B cell (primary cell): ENCODE measurements at regions not wholly inside any gene's neighbourhood (a gene's known extent, or its start where the extent isn't known, plus 50 kb on each side); places are given as distances from the start of the nearest gene placed in this dataset.

ENCODE experiments used
- ATAC-seq: fragments of 200-7000 bp; cut with Tn5 transposase; one replicate; pipeline ENCODE4 v1.10.0; 2021; ENCODE audit warnings: low read depth, mild to moderate bottlenecking, moderate number of reproducible peaks, moderate library complexity
- CTCF ChIA-PET: fragments of 350-600 bp; sonication (Branson Sonifier 250); formaldehyde crosslinking; loops from one replicate; lab custom pipeline; 2021; ENCODE audit warnings: antibody characterized with exemption, inconsistent platforms; lab: Charles Lee
- POLR2A ChIA-PET: fragments of 350-600 bp; sonication (Branson Sonifier 250); formaldehyde crosslinking; loops from one replicate; lab custom pipeline; 2021; ENCODE audit warnings: antibody characterized with exemption; lab: Charles Lee
- DNase-seq: peaks from one replicate; pipeline ENCODE4 v3.0.0; 2013
- H2AFZ ChIP-seq: 2 replicates; pipeline ENCODE4 v1.6.1; 2012; ENCODE audit warnings: mild to moderate bottlenecking, low read depth, low read length; ENCODE audit not compliant: insufficient read depth, poor library complexity, severe bottlenecking
- H3K27ac ChIP-seq, 2 donors: 1 replicate in 1 of 2; 2 replicates in 1 of 2; pipeline ENCODE4 v1.5.1; 2012 to 2013; ENCODE audit warnings: low read length in 2 of 2, mild to moderate bottlenecking in 2 of 2, moderate library complexity in 1 of 2
- H3K27me3 ChIP-seq, 4 experiments: fragments of 200-600 bp in 1 of 4; sonication (generic) in 1 of 4; replicated peaks in 1 of 4; 1 replicate in 2 of 4; 2 replicates in 2 of 4; pipeline versions ENCODE4 v1.6.1 to v1.7.0; 2013 to 2016; ENCODE audit warnings: low read length in 3 of 4, mild to moderate bottlenecking in 2 of 4, mixed read lengths in 1 of 4, moderate library complexity in 1 of 4; ENCODE audit not compliant: insufficient read depth in 4 of 4, control insufficient read depth in 3 of 4; ENCODE audit errors: control extremely low read depth in 1 of 4
- H3K36me3 ChIP-seq, 2 experiments: replicated peaks in 1 of 2; 1 replicate in 1 of 2; 2 replicates in 1 of 2; pipeline versions ENCODE4 v1.6.1 to v1.7.1; 2013; ENCODE audit warnings: low read length in 1 of 2; ENCODE audit not compliant: insufficient read depth in 2 of 2, control insufficient read depth in 1 of 2; ENCODE audit errors: control extremely low read depth in 1 of 2, extremely low read depth in 1 of 2
- H3K4me1 ChIP-seq, 2 donors: fragments of 200-600 bp in 1 of 2; sonication (generic) in 1 of 2; 1 replicate in 1 of 2; 2 replicates in 1 of 2; pipeline versions ENCODE4 v1.5.1 to v1.6.1; 2013 to 2017; ENCODE audit warnings: low read length in 2 of 2; ENCODE audit not compliant: control insufficient read depth in 2 of 2, insufficient read depth in 2 of 2
- H3K4me2 ChIP-seq: replicated peaks from 2 replicates; pipeline ENCODE3; 2012; ENCODE audit warnings: mild to moderate bottlenecking, low read depth, low read length; ENCODE audit not compliant: poor library complexity, severe bottlenecking
- H3K4me3 ChIP-seq, 5 experiments: fragments of 200-600 bp in 1 of 5; sonication (generic) in 1 of 5; 1 replicate in 3 of 5; 2 replicates in 2 of 5; pipeline versions ENCODE4 v1.5.1 to v1.7.0; 2011 to 2016; ENCODE audit warnings: low read length in 4 of 5, mild to moderate bottlenecking in 4 of 5, low read depth in 2 of 5, control low read depth in 1 of 5, moderate library complexity in 1 of 5; ENCODE audit not compliant: insufficient read depth in 1 of 5; ENCODE audit errors: control extremely low read depth in 1 of 5, extremely low read depth in 1 of 5
- H3K79me2 ChIP-seq: fragments of 200-600 bp; sonication (generic); one replicate; pipeline ENCODE4 v1.6.0; 2016; ENCODE audit warnings: low read length; ENCODE audit not compliant: control insufficient read depth, insufficient read depth
- H3K9ac ChIP-seq: fragments of 200-600 bp; sonication (generic); 2 replicates; pipeline ENCODE4 v1.6.1; 2017; ENCODE audit warnings: mild to moderate bottlenecking, low read length, moderate library complexity
- H3K9me3 ChIP-seq, 3 donors: one replicate each; pipeline versions ENCODE4 v1.6.1 to v1.7.1; 2013; ENCODE audit warnings: low read length in 2 of 3; ENCODE audit not compliant: control insufficient read depth in 2 of 3, insufficient read depth in 1 of 3; ENCODE audit errors: control extremely low read depth in 1 of 3
- H4K20me1 ChIP-seq: 2 replicates; pipeline ENCODE4 v1.6.0; 2012; ENCODE audit warnings: mild to moderate bottlenecking, low read length; ENCODE audit not compliant: insufficient read depth, control insufficient read depth, poor library complexity, severe bottlenecking
- H3K27ac Mint-ChIP-seq: one replicate; pipeline ENCODE4 v1.8.0; 2021; ENCODE audit warnings: mixed read lengths
- H3K27me3 Mint-ChIP-seq: one replicate; pipeline ENCODE4 v1.8.0; 2021; ENCODE audit warnings: mixed read lengths
- H3K4me1 Mint-ChIP-seq: one replicate; pipeline ENCODE4 v1.8.0; 2021; ENCODE audit warnings: mixed read lengths
- H3K4me3 Mint-ChIP-seq: one replicate; pipeline ENCODE4 v1.8.0; 2021; ENCODE audit warnings: mixed read lengths
- H3K9me3 Mint-ChIP-seq: one replicate; pipeline ENCODE4 v1.8.0; 2022; ENCODE audit warnings: mixed read lengths; ENCODE audit not compliant: insufficient read depth
- CTCF ChIP-seq: fragments of 200-600 bp; IDR thresholded peaks from one replicate; pipeline ENCODE4 v1.8.0; 2022; ENCODE audit warnings: antibody characterized with exemption, mild to moderate bottlenecking
- EZH2 ChIP-seq: IDR thresholded peaks from 2 replicates; pipeline ENCODE4 v1.6.1; 2012; ENCODE audit warnings: borderline replicate concordance, low read depth, mild to moderate bottlenecking, moderate library complexity, low read length; ENCODE audit not compliant: insufficient read depth, poor library complexity, severe bottlenecking
- WGBS: methylation state at CpG from one replicate; pipeline ENCODE4 v1.1.5; 2013; ENCODE audit warnings: missing lambda C conversion rate; ENCODE audit not compliant: insufficient coverage; 5-methylcytosine and 5-hydroxymethylcytosine counted together
- intact Hi-C: fragments of 100-400 bp; cut with micrococcal nuclease; formaldehyde crosslinking; loops from one replicate; pipeline ENCODE4 v1.10.0; 2022

GRCh38 chr5:145223582-145223981, 611.6 kb downstream of the PRELID2 start:
- no peaks in the 10 kb centered on the region for H3K27me3 Mint-ChIP-seq
- no peak overlapping the region for H3K27ac Mint-ChIP-seq
- ChIA-PET POLR2A (no interaction called here), CTCF (no interaction called here)
- Histone ChIP-seq H3K9me3 (no peaks in the 10 kb centered on the region), H2AFZ (no peak overlapping the region), H4K20me1 (no peaks in the 10 kb centered on the region), H3K79me2 (no peaks in the 10 kb centered on the region), H3K36me3 (no peaks in the 10 kb centered on the region), H3K27ac (no peak overlapping the region), H3K9ac (no peak overlapping the region), H3K4me1 (no peaks in the 10 kb centered on the region), H3K4me2 (no peak overlapping the region), H3K27me3 (no peaks in the 10 kb centered on the region), H3K4me3 (no peak overlapping the region)
- ATAC-seq (no peak), DNase-seq (no peak)
- no peaks in the 10 kb centered on the region for H3K9me3 Mint-ChIP-seq
- no peak overlapping the region for H3K4me3 Mint-ChIP-seq
- no peak for TF ChIP-seq CTCF
- no peak for TF ChIP-seq EZH2
- intact Hi-C loops: no loop called here
- no CpG with 5 or more reads among the region's 3 CpGs for WGBS
- no peaks in the 10 kb centered on the region for H3K4me1 Mint-ChIP-seq

- no peak overlapping the region for H3K4me3 Mint-ChIP-seq
These were observed 612.5 kb downstream of the PRELID2 start for GRCh38 chr5:145222622-145223021.

More at GRCh38 chr5:145222622-145223021, 612.5 kb downstream of the PRELID2 start:
- POLR2A ChIA-PET: no interaction called here
- H3K36me3 ChIP-seq: no peaks in the 10 kb centered on the region
- no peaks in the 10 kb centered on the region for H4K20me1 ChIP-seq
- ATAC-seq: no peak
- H3K4me3 ChIP-seq: no peak overlapping the region
- TF ChIP-seq CTCF (no peak), EZH2 (no peak)
- H2AFZ ChIP-seq: no peak overlapping the region
- no peak overlapping the region for H3K9ac ChIP-seq
- no peaks in the 10 kb centered on the region for H3K4me1 ChIP-seq
- no peak overlapping the region for H3K4me2 ChIP-seq
- no peak for DNase-seq
- no peaks in the 10 kb centered on the region for H3K9me3 ChIP-seq
- intact Hi-C loops: no loop called here
- Mint-ChIP-seq H3K4me1 (no peaks in the 10 kb centered on the region), H3K27me3 (no peaks in the 10 kb centered on the region), H3K9me3 (no peaks in the 10 kb centered on the region), H3K27ac (no peak overlapping the region)
- no peaks in the 10 kb centered on the region for H3K27me3 ChIP-seq
- H3K27ac ChIP-seq: no peak overlapping the region
- no peaks in the 10 kb centered on the region for H3K79me2 ChIP-seq
- CTCF ChIA-PET: no interaction called here
